HG03521 (cell line): ENCODE measurements at regions not wholly inside any gene's neighbourhood (a gene's known extent, or its start where the extent isn't known, plus 50 kb on each side); places are given as distances from the start of the nearest gene placed in this dataset.

Source experiments
- ATAC-seq: cut with Tn5 transposase; IDR thresholded peaks from one replicate; pipeline ENCODE4 v1.9.1; 2021; ENCODE audit warnings: mild to moderate bottlenecking, moderate library complexity; ENCODE audit not compliant: unreplicated experiment

DNA sequence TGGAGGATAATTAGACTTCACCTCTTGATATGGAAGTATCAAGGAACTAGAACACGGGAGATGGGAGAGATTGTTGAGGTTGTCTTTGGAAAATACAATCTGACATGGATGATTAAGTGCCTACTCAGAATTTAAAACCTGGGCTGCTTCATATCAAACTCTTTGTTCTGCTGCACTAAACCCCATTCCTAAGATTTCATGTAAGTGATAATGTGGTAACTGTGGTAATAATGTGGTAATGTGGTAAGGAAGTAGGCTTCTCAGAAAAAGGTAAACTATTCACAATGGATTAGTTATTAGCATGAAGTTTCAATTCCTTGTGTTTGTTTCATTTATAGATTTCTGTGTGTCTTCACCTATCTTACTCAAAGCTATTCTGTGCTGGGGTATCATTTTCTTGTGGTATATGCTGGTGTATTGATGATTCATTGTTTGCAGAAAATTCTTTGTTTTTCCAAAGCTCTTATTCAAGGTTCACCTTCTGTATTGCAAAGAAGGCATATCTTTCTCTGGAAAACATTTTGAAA is 129.9 kb upstream of the TAC1 start:
- no peak for ATAC-seq

DNA sequence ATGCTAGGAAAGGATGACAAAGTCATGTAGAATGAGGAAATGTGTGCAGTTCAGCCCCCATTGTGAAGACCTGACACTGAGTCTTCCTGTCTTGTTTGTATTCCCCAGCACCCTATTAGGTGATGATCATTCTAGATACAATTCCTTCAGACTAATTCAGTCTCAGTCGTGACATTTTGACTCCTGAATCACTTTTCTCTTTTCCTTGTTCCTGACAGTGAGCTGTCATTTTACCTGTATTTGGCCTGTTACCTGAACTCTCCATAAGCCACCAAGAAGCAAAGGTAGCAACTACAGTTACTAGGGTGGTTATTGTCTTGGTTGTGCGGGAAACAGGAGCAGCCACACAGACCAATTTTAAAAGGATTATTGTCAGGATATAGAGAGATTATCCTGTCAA is 111.4 kb upstream of the TAC1 start:
- ATAC-seq: no peak

DNA sequence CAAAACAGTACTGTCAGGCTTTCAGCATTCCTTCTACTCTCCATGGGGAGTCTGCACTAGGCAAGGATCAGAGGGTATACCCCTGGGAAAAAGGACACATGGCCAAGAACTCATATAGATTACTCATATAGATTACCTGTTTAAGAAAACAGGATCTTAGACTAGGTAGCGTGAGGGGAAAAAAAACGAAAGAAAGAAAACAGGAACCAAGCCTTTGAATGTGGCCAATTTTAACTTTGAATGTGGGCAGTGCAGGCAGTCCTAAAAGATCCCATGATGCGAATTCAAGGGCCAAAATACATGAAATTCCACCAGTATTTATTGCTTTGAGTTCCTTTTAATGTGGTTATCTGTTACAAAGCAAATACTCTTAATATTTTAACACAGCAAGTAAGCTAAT is 108.6 kb upstream of the TAC1 start:
- ATAC-seq: peak; percentile 90

GRCh38 chr7:97630116-97630515 is 101.8 kb upstream of the TAC1 start:
- ATAC-seq: no peak

- no peak for ATAC-seq
Measured at GRCh38 chr7:97635622-97636021, 96.3 kb upstream of the TAC1 start.

DNA sequence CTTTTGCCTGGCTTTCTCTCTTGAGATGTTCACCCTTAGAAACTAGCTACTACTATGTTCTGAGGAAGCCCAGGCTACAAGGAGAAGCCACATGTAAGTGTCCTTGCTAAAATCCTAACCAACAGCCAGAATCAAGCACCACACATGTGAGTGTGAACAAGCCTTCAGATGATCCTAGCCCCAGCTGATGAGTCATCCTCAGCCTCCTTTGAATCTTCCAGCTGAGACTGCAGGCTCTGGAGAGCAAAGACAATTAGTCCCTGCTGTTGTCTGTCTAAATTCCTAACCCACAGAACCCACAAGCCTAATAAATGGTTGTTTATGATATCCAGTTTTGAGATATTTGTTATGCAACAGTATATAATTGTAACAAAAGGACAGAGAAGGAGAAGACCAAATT is 92.8 kb upstream of the TAC1 start:
- ATAC-seq: no peak

DNA sequence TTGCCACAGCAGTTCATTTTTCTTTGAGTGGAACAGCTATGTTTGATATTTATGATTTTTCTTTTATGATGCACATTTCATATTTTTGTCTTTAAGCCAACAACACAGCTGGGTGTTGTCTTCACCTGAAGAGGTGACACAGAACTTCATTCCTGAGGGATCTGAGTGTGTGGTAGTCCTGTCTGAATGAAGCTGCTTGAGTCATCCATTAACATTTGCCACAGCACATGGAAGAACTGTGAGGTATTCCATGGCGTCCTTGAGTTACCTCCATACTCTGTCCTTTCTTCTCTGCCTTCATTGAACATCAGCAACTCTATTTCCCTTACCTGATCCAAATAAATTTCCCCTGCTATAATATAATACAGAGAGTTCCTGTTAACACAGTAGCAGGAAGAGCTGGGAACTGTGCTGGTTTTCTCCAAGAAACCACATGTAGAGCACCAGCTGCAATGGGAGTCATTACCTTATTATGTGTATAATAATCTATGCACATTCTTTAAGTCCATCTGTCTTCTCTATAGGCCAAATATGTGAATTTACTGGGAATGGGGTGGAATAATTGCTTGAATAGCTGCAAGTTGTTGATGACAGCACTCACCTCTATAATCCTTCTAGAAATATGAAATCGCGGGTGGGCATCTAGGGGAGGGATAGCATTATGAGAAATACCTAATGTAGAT is 72.4 kb upstream of the TAC1 start:
- ATAC-seq: no peak

- no peak for ATAC-seq
Measured at GRCh38 chr7:97667359-97667758, 64.5 kb upstream of the TAC1 start.

GRCh38 chr7:97671571-97671970 is 60.3 kb upstream of the TAC1 start:
- no peak for ATAC-seq

DNA sequence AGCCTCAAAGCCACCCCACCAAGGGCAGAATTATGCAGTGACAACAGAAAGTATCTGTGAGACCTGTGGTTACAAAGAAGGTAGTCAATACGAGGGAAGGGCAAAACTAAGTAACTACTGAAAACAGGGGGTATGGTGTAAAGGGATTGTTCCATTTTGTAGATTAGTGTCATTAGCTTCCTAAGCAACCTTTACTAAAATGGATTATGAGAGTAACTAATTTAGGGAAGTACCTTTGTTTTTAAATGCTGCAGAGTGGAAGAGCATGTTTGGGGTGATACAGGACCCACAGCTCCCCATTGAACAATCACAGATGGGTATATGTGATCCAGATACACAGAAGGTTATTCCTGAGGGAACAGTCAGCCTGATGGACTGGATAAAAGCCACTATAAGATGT is 51.3 kb upstream of the TAC1 start:
- ATAC-seq: no peak
